Small intestine (tissue), 7 donors: ENCODE measurements at regions not wholly inside any gene's neighbourhood (a gene's known extent, or its start where the extent isn't known, plus 50 kb on each side); places are given as distances from the start of the nearest gene placed in this dataset.

Experiments
- DNase-seq, 2 donors: peaks; one replicate each; pipeline versions ENCODE4 v3.0.0 to v3.0.0-alpha.2; 2013
- FAIRE-seq: peaks from 2 replicates; lab custom pipeline; 2012; peaks lifted over from hg19 to GRCh38; lab: Jason Lieb, UNC
- H3K27ac ChIP-seq, 3 donors: one replicate each; pipeline ENCODE4 v1.5.1; 2013; ENCODE audit warnings: low read length in 2 of 3, mild to moderate bottlenecking in 2 of 3, control low read depth in 1 of 3, inconsistent platforms in 1 of 3, low read depth in 1 of 3, moderate library complexity in 1 of 3
- H3K27me3 ChIP-seq, 3 donors: one replicate each; pipeline ENCODE4 v1.6.1; 2013; ENCODE audit warnings: low read length in 3 of 3, inconsistent platforms in 1 of 3; ENCODE audit not compliant: control insufficient read depth in 3 of 3, insufficient read depth in 3 of 3
- H3K36me3 ChIP-seq, 3 donors: one replicate each; pipeline ENCODE4 v1.6.1; 2013; ENCODE audit warnings: low read length in 3 of 3, inconsistent platforms in 1 of 3, low read depth in 1 of 3, mild to moderate bottlenecking in 1 of 3, moderate library complexity in 1 of 3; ENCODE audit not compliant: control insufficient read depth in 3 of 3, insufficient read depth in 2 of 3
- H3K4me1 ChIP-seq, 3 donors: one replicate each; pipeline ENCODE4 v1.6.1; 2013; ENCODE audit warnings: low read length in 2 of 3, inconsistent platforms in 1 of 3, low read depth in 1 of 3, mild to moderate bottlenecking in 1 of 3, moderate library complexity in 1 of 3; ENCODE audit not compliant: control insufficient read depth in 3 of 3, insufficient read depth in 2 of 3
- H3K4me3 ChIP-seq, 3 donors: one replicate each; pipeline ENCODE4 v1.5.1; 2013; ENCODE audit warnings: low read length in 3 of 3, control low read depth in 1 of 3, inconsistent platforms in 1 of 3, low read depth in 1 of 3, mild to moderate bottlenecking in 1 of 3, moderate library complexity in 1 of 3
- H3K9me3 ChIP-seq, 2 donors: one replicate each; pipeline ENCODE4 v1.6.1; 2013; ENCODE audit warnings: low read depth in 1 of 2, low read length in 1 of 2; ENCODE audit not compliant: control insufficient read depth in 2 of 2, insufficient read depth in 1 of 2
- WGBS, 3 donors: extraction: QIAGEN DNeasy Blood & Tissue Kit; methylation state at CpG; one replicate each; pipeline ENCODE4 v1.1.7; 2013; 5-methylcytosine and 5-hydroxymethylcytosine counted together
- donor health status: healthy with polysubstance abuse.
- donor health status: control.
- donor health status: control.
- donor health status: Bipolar disorder and iron deficiency.
- donor health status: healthy.

DNA sequence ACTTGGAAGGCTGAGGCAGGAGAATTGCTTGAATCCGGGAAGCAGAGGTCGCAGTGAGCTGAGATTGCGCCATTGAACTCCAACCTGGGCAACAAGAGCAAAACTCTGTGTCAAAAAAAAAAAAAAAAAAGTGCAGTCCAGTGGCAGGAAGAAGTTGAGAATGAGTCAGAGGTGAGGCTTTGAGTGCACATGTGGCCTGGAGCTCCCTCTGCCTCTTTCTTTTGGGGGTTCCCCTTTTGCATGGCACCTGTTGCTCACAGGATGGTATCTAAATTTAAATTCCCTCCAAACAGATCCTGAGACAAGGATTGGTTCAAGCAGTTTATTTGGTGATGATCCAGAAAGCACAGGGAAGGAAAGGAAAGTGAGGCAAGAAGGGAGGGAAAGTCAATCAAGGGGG, 151.4 kb upstream of the STX18 start:
- 84 to 85% (median 85%) methylated on average over 3 of the region's 3 CpGs for WGBS, 3 donors
- Histone ChIP-seq H3K4me1 (peaks cover 0 to 42% (median 0%) of the 10 kb centered on the region in 3 donors), H3K9me3 (peaks cover 0 to 3% of the 10 kb centered on the region in 2 donors), H3K27me3 (no peaks in the 10 kb centered on the region), H3K27ac (peak overlapping the region in 1 of 3 donors; percentile 91), H3K36me3 (no peaks in the 10 kb centered on the region), H3K4me3 (no peak overlapping the region)
- DNase-seq (peak in 1 of 2 donors; percentile 39), FAIRE-seq (no peak)

DNA sequence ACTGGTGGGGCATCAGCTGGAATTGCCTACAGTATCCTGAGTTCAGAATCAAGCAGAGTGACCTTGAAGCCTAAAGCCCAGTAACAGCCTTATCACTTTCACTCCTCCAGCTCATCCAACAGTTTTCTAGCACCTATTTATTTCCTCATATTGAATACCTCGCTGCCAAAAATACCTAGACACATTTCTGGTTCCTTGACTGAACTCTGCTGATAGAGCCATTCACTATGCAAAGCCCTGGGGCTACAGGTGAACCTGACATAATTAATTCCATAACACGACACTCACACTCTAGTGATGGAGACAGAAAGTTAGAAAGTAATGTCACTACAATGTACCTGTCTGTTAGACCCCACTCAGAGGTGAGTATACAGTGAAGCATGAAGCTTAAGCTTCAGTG, 149.0 kb upstream of the STX18 start:
- Histone ChIP-seq H3K27me3 (no peaks in the 10 kb centered on the region), H3K9me3 (peaks cover 0 to 2% of the 10 kb centered on the region in 2 donors), H3K36me3 (no peaks in the 10 kb centered on the region), H3K27ac (no peak overlapping the region), H3K4me1 (peaks cover 0 to 40% (median 0%) of the 10 kb centered on the region in 3 donors), H3K4me3 (no peak overlapping the region)
- no peak for DNase-seq
- WGBS, 3 donors: 93 to 95% (median 95%) methylated on average over 2 of the region's 2 CpGs
- no peak for FAIRE-seq

DNA sequence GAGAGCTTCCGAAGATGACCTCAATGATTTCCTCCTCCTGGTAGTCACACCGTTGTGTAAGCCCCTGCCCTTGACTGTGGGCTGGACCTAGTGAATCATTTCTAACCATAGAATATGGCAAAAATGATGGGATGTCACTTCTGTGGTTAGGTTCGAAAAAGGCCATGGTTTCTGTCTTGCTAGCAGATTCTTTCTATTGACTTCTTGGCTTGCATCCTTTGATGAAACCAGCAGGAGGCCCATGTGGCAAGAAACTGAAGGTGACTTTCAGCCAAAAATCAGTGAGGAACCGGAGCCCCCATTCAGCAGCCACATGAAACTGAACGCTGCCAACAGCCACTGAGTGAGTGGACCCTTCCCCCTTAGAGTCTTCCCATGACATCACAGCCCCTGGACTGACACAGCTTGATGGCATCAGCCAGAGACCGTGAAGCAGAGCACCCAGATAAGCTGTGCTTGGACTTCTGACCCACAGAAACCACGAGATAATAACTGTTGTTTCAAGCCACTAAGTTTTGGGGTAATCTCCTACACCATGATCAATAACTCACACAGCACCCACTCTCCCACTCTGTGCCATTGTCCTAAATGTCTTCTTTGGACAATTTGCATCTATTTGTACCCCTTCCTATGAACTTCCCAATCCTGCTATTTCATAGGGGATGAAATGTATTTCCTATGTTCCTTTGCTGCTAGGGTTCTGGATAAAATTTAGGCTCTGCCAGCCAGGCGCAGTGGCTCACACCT, 148.0 kb upstream of the STX18 start:
- no peak for FAIRE-seq
- WGBS, 3 donors: 61 to 80% (median 76%) methylated on average over 8 of the region's 8 CpGs
- H3K4me3 ChIP-seq: no peak overlapping the region
- peak in 1 of 2 donors; percentile 53 for DNase-seq
- H3K36me3 ChIP-seq: no peaks in the 10 kb centered on the region
- H3K27me3 ChIP-seq: no peaks in the 10 kb centered on the region
- peaks cover 0 to 34% (median 0%) of the 10 kb centered on the region in 3 donors for H3K4me1 ChIP-seq
- peak overlapping the region in 1 of 3 donors; percentile 49 for H3K27ac ChIP-seq
- H3K9me3 ChIP-seq: no peaks in the 10 kb centered on the region

DNA sequence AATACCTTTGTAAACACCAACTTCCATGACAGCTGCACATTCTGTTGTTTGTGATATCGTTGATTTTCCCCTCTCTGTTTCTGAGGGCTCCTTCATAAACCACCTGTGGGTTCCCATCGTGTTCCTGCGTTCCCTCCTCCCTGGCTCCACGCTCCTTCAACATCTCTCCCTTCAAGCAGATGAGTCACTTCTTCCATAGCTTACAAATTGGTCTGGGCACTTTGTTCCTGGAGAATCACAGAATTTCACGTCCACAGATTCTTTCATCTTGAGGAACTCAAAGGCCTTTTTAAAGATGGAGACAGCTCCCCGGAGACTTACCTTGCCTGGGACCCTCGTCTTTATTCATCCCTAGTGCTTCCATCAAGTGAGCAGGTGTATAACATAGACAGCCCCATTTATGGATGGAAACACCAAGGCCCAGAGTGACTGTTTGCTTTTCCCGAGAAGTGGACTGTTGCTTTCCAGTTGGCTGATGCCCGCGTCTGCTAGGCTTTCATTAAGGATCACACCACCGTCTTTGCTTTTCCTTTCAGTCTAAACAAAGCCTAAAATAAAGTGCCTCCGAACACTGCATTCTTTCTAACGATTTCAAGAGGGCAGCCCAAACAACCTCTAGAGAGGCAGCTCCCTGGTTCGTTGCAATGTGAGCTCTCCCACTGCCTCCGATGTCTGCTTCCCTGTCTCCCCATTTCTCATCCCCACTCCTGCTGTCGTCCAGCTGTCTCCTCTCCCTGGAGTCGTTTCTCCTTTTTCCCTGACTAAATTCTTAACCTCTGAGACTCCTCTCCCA, 146.3 kb upstream of the STX18 start:
- Histone ChIP-seq H3K27me3 (no peaks in the 10 kb centered on the region), H3K27ac (no peak overlapping the region), H3K4me1 (peaks cover 0 to 19% (median 0%) of the 10 kb centered on the region in 3 donors), H3K4me3 (no peak overlapping the region), H3K36me3 (no peaks in the 10 kb centered on the region), H3K9me3 (no peaks in the 10 kb centered on the region)
- WGBS, 3 donors: 73 to 83% (median 80%) methylated on average over 17 of the region's 17 CpGs
- no peak for DNase-seq
- no peak for FAIRE-seq

DNA sequence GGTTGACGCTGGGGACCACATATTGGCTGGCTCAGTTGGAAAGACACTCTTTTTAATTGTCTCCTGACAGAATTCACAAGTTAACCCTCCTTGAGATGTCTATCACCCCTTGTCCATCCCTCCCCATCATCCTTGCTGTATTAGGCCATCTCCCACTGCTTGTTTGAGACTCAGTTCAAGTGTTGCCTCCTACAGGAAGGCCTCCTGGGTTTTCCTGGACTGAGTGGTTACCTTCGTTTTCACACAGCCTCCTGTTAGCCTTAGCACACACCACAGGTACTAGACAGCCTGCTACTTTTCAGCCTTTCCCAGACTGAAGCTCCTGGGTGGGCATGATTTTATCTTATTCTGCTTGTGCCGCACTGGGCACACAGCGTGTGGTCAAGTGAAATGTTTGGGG, 145.3 kb upstream of the STX18 start:
- FAIRE-seq (no peak), DNase-seq (no peak)
- WGBS, 3 donors: 92 to 97% (median 95%) methylated on average over 4 of the region's 4 CpGs
- H3K27ac ChIP-seq: no peak overlapping the region
- H3K4me3 ChIP-seq: no peak overlapping the region
- no peaks in the 10 kb centered on the region for H3K27me3 ChIP-seq
- no peaks in the 10 kb centered on the region for H3K36me3 ChIP-seq
- H3K4me1 ChIP-seq: peaks cover 0 to 20% (median 0%) of the 10 kb centered on the region in 3 donors
- H3K9me3 ChIP-seq: no peaks in the 10 kb centered on the region

DNA sequence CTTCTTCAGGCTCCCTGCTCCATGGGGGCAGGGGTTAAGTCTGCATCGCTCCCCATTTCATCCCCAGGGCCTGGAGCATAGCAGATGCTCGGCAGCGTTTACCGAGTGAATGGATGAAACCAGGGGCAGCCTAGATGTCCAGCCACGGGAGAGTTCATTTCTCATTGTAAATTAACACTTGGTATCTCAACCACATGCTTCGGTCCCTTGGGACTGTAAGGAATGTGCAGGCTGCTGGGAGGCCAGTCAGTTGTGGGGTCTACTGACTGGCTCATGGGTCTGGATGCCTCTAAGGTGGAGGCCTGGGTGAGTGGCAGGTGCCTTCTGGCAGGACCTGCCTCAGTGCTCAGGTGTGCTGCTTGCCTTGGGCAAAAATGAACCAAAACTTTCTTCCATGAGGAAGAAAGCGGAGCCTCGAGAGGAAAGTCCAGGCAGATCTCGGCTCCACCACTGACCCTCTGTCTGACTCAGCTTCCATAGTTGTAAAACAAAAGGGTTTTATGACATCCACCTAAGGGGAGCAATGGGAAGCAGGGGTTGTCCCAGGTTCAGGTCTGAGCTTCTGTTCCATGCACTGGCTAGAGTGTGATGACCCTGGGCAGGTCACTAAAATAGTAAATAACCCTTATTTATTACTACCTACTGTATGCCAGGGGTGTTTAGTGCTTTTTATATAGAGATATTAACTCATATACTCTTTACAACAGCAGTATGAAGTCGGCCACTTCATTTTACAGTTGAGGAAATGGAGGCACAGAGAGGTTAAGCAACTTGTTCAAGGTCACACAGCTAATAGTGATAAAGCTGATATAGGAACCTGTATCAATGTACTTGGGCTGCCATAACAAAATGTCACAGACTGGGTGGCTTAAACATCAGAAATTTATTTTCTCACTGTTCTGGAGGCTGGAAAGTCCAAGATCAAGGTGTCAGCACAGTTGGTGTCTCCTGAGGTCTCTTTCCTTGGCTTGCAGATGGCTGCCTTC, 144.3 kb upstream of the STX18 start:
- H3K9me3 ChIP-seq: no peaks in the 10 kb centered on the region
- no peaks in the 10 kb centered on the region for H3K27me3 ChIP-seq
- no peak for FAIRE-seq
- H3K27ac ChIP-seq: peak overlapping the region in 1 of 3 donors; percentile 62
- H3K4me1 ChIP-seq: peaks cover 0 to 23% (median 0%) of the 10 kb centered on the region in 3 donors
- 80 to 89% (median 86%) methylated on average over 10 of the region's 10 CpGs for WGBS, 3 donors
- DNase-seq: peak in 1 of 2 donors; percentile 54
- H3K36me3 ChIP-seq: no peaks in the 10 kb centered on the region
- no peak overlapping the region for H3K4me3 ChIP-seq

DNA sequence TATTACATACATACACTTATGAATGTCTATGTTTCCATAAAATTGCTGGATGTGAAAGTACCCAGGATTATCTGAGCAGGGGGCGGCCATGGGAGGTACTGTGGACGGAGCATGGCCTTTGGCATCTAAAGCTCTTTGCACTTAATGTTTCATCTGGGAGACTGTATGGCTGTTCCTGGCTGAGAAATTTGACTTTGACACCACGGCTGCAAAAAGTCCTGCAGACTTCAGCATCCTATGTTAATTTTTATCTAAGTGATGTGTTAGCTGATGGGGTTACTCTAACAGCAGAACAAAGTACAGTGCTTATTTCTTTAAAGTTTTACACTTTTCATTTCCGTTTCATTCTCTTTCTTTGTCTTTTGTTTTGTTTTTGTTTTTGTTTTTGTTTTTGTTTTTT, 139.8 kb upstream of the STX18 start:
- Histone ChIP-seq H3K27ac (peak overlapping the region in 1 of 3 donors; percentile 86), H3K27me3 (no peaks in the 10 kb centered on the region), H3K4me3 (no peak overlapping the region), H3K4me1 (peaks cover 0 to 33% (median 0%) of the 10 kb centered on the region in 3 donors), H3K36me3 (no peaks in the 10 kb centered on the region), H3K9me3 (no peaks in the 10 kb centered on the region)
- DNase-seq (peak in 1 of 2 donors; percentile 71), FAIRE-seq (no peak)
- 63 to 73% (median 66%) methylated on average over 4 of the region's 4 CpGs for WGBS, 3 donors
